Astrocyte of the hippocampus (primary cell): ENCODE measurements at regions not wholly inside any gene's neighbourhood (a gene's known extent, or its start where the extent isn't known, plus 50 kb on each side); places are given as distances from the start of the nearest gene placed in this dataset.

Source experiments
- DNase-seq: peaks from one replicate; pipeline ENCODE4 v3.0.0; 2011; ENCODE audit warnings: low read depth, low spot score

- DNase-seq: no peak
These were observed 240.9 kb upstream of the STS start for GRCh38 chrX:6906608-6907007.

- DNase-seq: no peak
These were observed 243.4 kb upstream of the STS start for GRCh38 chrX:6904156-6904555.

GRCh38 chrX:6898371-6898770, 249.1 kb upstream of the STS start:
- DNase-seq: no peak

- DNase-seq: no peak
These were observed 256.1 kb upstream of the STS start for GRCh38 chrX:6891404-6891803.

- DNase-seq: no peak
These were observed 256.8 kb upstream of the STS start for GRCh38 chrX:6890544-6891261.

- no peak for DNase-seq
These were observed 261.6 kb upstream of the STS start for GRCh38 chrX:6885909-6886308.

- no peak for DNase-seq
These were observed 262.1 kb upstream of the STS start for GRCh38 chrX:6885396-6885795.

- DNase-seq: no peak
These were observed 286.1 kb upstream of the STS start for GRCh38 chrX:6861456-6861855.

- peak; percentile 16 for DNase-seq
These were observed 289.8 kb upstream of the STS start for GRCh38 chrX:6857749-6858148.

- no peak for DNase-seq
These were observed 291.0 kb upstream of the STS start for GRCh38 chrX:6856471-6856870.

- DNase-seq: no peak
These were observed 294.6 kb upstream of the STS start for GRCh38 chrX:6852869-6853268.

- DNase-seq: no peak
These were observed 295.4 kb upstream of the STS start for GRCh38 chrX:6852121-6852520.

- no peak for DNase-seq
These were observed 296.4 kb upstream of the STS start for GRCh38 chrX:6851140-6851539.

- DNase-seq: peak; percentile 50
These were observed 297.6 kb upstream of the STS start for GRCh38 chrX:6849716-6850414.

- no peak for DNase-seq
These were observed 297.7 kb upstream of the VCX3A start for GRCh38 chrX:6832619-6833018.

GRCh38 chrX:6826856-6827255, 291.9 kb upstream of the VCX3A start:
- peak; percentile 23 for DNase-seq

- DNase-seq: no peak
These were observed 286.8 kb upstream of the VCX3A start for GRCh38 chrX:6821730-6822129.

- DNase-seq: peak; percentile 22
These were observed 279.0 kb upstream of the VCX3A start for GRCh38 chrX:6813836-6814370.

- no peak for DNase-seq
These were observed 277.2 kb upstream of the VCX3A start for GRCh38 chrX:6812087-6812486.

- DNase-seq: peak; percentile 65
These were observed 275.9 kb upstream of the VCX3A start for GRCh38 chrX:6810776-6811175.

- DNase-seq: no peak
These were observed 268.7 kb upstream of the VCX3A start for GRCh38 chrX:6803607-6804006.

GRCh38 chrX:6793000-6793399, 258.1 kb upstream of the VCX3A start:
- no peak for DNase-seq

- no peak for DNase-seq
These were observed 249.0 kb upstream of the VCX3A start for GRCh38 chrX:6783912-6784311.
